ENCODE measurements at regions not wholly inside any gene's neighbourhood (a gene's known extent, or its start where the extent isn't known, plus 50 kb on each side); places are given as distances from the start of the nearest gene placed in this dataset.

GRCh38 chr19:27689734-27690241, 1523.2 kb downstream of the UQCRFS1 start:
- no peak overlapping the region for H3K27ac Mint-ChIP-seq (ENCODE audit: unreplicated experiment)
- DNase-seq (ENCODE audit: low spot score) = no peak
- peaks cover 39% of the 10 kb centered on the region for H3K9me3 Mint-ChIP-seq (ENCODE audit: unreplicated experiment)
- peaks cover 11% of the 10 kb centered on the region for H3K36me3 Mint-ChIP-seq (ENCODE audit: low read depth, unreplicated experiment)
- H3K4me3 Mint-ChIP-seq (ENCODE audit: unreplicated experiment) = no peak overlapping the region
- TF ChIP-seq CTCF (IDR thresholded peaks at IDR 0.05; ENCODE audit: unreplicated experiment) = no peak
- H3K27me3 Mint-ChIP-seq (ENCODE audit: unreplicated experiment) = no peaks in the 10 kb centered on the region
- no peaks in the 10 kb centered on the region for H3K4me1 Mint-ChIP-seq (ENCODE audit: unreplicated experiment)

GRCh38 chr19:27684293-27684692, 1528.7 kb downstream of the UQCRFS1 start:
- TF ChIP-seq CTCF (IDR thresholded peaks at IDR 0.05; ENCODE audit: unreplicated experiment) = no peak
- H3K36me3 Mint-ChIP-seq (ENCODE audit: low read depth, unreplicated experiment) = peaks cover 6% of the 10 kb centered on the region
- H3K9me3 Mint-ChIP-seq (ENCODE audit: unreplicated experiment) = peaks cover 13% of the 10 kb centered on the region
- H3K27ac Mint-ChIP-seq (ENCODE audit: unreplicated experiment) = no peak overlapping the region
- no peaks in the 10 kb centered on the region for H3K4me1 Mint-ChIP-seq (ENCODE audit: unreplicated experiment)
- H3K4me3 Mint-ChIP-seq (ENCODE audit: unreplicated experiment) = no peak overlapping the region
- no peak for DNase-seq (ENCODE audit: low spot score)
- H3K27me3 Mint-ChIP-seq (ENCODE audit: unreplicated experiment) = peaks cover 7% of the 10 kb centered on the region

- H3K9me3 Mint-ChIP-seq (ENCODE audit: unreplicated experiment) = peaks cover 36% of the 10 kb centered on the region
- TF ChIP-seq CTCF (IDR thresholded peaks at IDR 0.05; ENCODE audit: unreplicated experiment) = no peak
- H3K27ac Mint-ChIP-seq (ENCODE audit: unreplicated experiment) = no peak overlapping the region
- peaks cover 15% of the 10 kb centered on the region for H3K36me3 Mint-ChIP-seq (ENCODE audit: low read depth, unreplicated experiment)
- H3K4me1 Mint-ChIP-seq (ENCODE audit: unreplicated experiment) = no peaks in the 10 kb centered on the region
- H3K27me3 Mint-ChIP-seq (ENCODE audit: unreplicated experiment) = peaks cover 7% of the 10 kb centered on the region
- no peak overlapping the region for H3K4me3 Mint-ChIP-seq (ENCODE audit: unreplicated experiment)
- DNase-seq (ENCODE audit: low spot score) = no peak
These were observed 1531.0 kb downstream of the UQCRFS1 start for GRCh38 chr19:27681972-27682371.

GRCh38 chr19:27679905-27680304, 1533.0 kb downstream of the UQCRFS1 start:
- TF ChIP-seq CTCF (IDR thresholded peaks at IDR 0.05; ENCODE audit: unreplicated experiment) = no peak
- Mint-ChIP-seq H3K9me3 (ENCODE audit: unreplicated experiment) (peaks cover 51% of the 10 kb centered on the region), H3K27me3 (ENCODE audit: unreplicated experiment) (peaks cover 7% of the 10 kb centered on the region), H3K4me1 (ENCODE audit: unreplicated experiment) (no peaks in the 10 kb centered on the region), H3K4me3 (ENCODE audit: unreplicated experiment) (no peak overlapping the region), H3K27ac (ENCODE audit: unreplicated experiment) (no peak overlapping the region), H3K36me3 (ENCODE audit: low read depth, unreplicated experiment) (peaks cover 27% of the 10 kb centered on the region)
- DNase-seq (ENCODE audit: low spot score) = no peak

GRCh38 chr19:27679399-27679798, 1533.6 kb downstream of the UQCRFS1 start:
- H3K9me3 Mint-ChIP-seq (ENCODE audit: unreplicated experiment) = peaks cover 55% of the 10 kb centered on the region
- H3K4me3 Mint-ChIP-seq (ENCODE audit: unreplicated experiment) = no peak overlapping the region

More at GRCh38 chr19:27679399-27679798, 1533.6 kb downstream of the UQCRFS1 start:
- no peak for TF ChIP-seq CTCF (IDR thresholded peaks at IDR 0.05; ENCODE audit: unreplicated experiment)
- Mint-ChIP-seq H3K27ac (ENCODE audit: unreplicated experiment) (no peak overlapping the region), H3K27me3 (ENCODE audit: unreplicated experiment) (peaks cover 9% of the 10 kb centered on the region), H3K4me1 (ENCODE audit: unreplicated experiment) (no peaks in the 10 kb centered on the region), H3K36me3 (ENCODE audit: low read depth, unreplicated experiment) (peaks cover 27% of the 10 kb centered on the region)
- DNase-seq (ENCODE audit: low spot score) = no peak
